RWPE2 (cell line): ENCODE measurements at regions not wholly inside any gene's neighbourhood (a gene's known extent, or its start where the extent isn't known, plus 50 kb on each side); places are given as distances from the start of the nearest gene placed in this dataset.
A peak's percentile ranks its signal among the peaks of the same experiment; 100 is the strongest.
"Not testable (repeated sequence)": the region's sequence is repeated elsewhere in the genome, so short reads cannot be mapped to it uniquely, and the experiment has no call there.

Experiments used
- ATAC-seq: fragments of 200-7000 bp; cut with Tn5 transposase; 3 replicates; pipeline ENCODE4 v1.9.1; 2021; ENCODE audit warnings: low read depth
- DNase-seq: peaks from one replicate; pipeline ENCODE4 v3.0.0-alpha.2; 2020; ENCODE audit warnings: low spot score
- H3K27ac ChIP-seq: fragments of 450-650 bp; 2 replicates; pipeline ENCODE4 v1.5.1; 2017; ENCODE audit warnings: mild to moderate bottlenecking; ENCODE audit not compliant: poor library complexity, severe bottlenecking
- H3K27me3 ChIP-seq: fragments of 250-450 bp; sonication (Bioruptor Pico); 2 replicates; pipeline ENCODE4 v1.5.1; 2021; ENCODE audit warnings: mild to moderate bottlenecking, moderate library complexity; ENCODE audit not compliant: insufficient read depth, poor library complexity, severe bottlenecking
- H3K36me3 ChIP-seq: fragments of 250-450 bp; sonication (Bioruptor Pico); 2 replicates; pipeline ENCODE4 v1.5.1; 2020; ENCODE audit warnings: low read depth, mild to moderate bottlenecking, moderate library complexity
- H3K4me1 ChIP-seq: fragments of 250-450 bp; sonication (Bioruptor Pico); 2 replicates; pipeline ENCODE4 v1.5.1; 2021; ENCODE audit warnings: mild to moderate bottlenecking, moderate library complexity; ENCODE audit not compliant: insufficient read depth, poor library complexity, severe bottlenecking
- H3K4me3 ChIP-seq: fragments of 250-450 bp; sonication (Bioruptor Pico); 2 replicates; pipeline ENCODE4 v1.5.1; 2021; ENCODE audit warnings: mild to moderate bottlenecking, moderate library complexity; ENCODE audit not compliant: severe bottlenecking
- H3K9me3 ChIP-seq: fragments of 250-450 bp; sonication (Bioruptor Pico); 2 replicates; pipeline ENCODE4 v1.5.1; 2021; ENCODE audit warnings: mild to moderate bottlenecking, moderate library complexity; ENCODE audit not compliant: severe bottlenecking
- CTCF ChIP-seq: fragments of 450-650 bp; IDR thresholded peaks from one replicate; pipeline ENCODE4 v1.5.1; 2017; ENCODE audit warnings: mild to moderate bottlenecking, moderate library complexity; ENCODE audit not compliant: poor library complexity, severe bottlenecking

- Histone ChIP-seq H3K27ac (no peak overlapping the region), H3K36me3 (no peaks in the 10 kb centered on the region), H3K4me1 (peaks cover 30% of the 10 kb centered on the region), H3K9me3 (no peaks in the 10 kb centered on the region), H3K4me3 (no peak overlapping the region), H3K27me3 (no peaks in the 10 kb centered on the region)
- no peak for ATAC-seq
- no peak for TF ChIP-seq CTCF
- no peak for DNase-seq
Measured at GRCh38 chr11:23315286-23315685, 455.0 kb upstream of the CCDC179 start.

- H3K4me3 ChIP-seq: no peak overlapping the region
- no peak for DNase-seq
- TF ChIP-seq CTCF: no peak
- no peaks in the 10 kb centered on the region for H3K36me3 ChIP-seq
- H3K4me1 ChIP-seq: peaks cover 21% of the 10 kb centered on the region
- H3K27ac ChIP-seq: peak overlapping the region; percentile 68
- no peak for ATAC-seq
- H3K9me3 ChIP-seq: peaks cover 3% of the 10 kb centered on the region
- H3K27me3 ChIP-seq: no peaks in the 10 kb centered on the region
Measured at GRCh38 chr11:23317816-23318215, 457.5 kb upstream of the CCDC179 start.

GRCh38 chr11:23318670-23319069 is 458.4 kb upstream of the CCDC179 start:
- Histone ChIP-seq H3K9me3 (peaks cover 3% of the 10 kb centered on the region), H3K27ac (peak overlapping the region; percentile 68), H3K4me1 (peaks cover 21% of the 10 kb centered on the region), H3K4me3 (no peak overlapping the region), H3K36me3 (no peaks in the 10 kb centered on the region), H3K27me3 (no peaks in the 10 kb centered on the region)
- DNase-seq: no peak
- ATAC-seq: peak; percentile 98
- TF ChIP-seq CTCF: no peak

- H3K36me3 ChIP-seq: no peaks in the 10 kb centered on the region
- DNase-seq (no peak), ATAC-seq (no peak)
- H3K4me1 ChIP-seq: peaks cover 21% of the 10 kb centered on the region
- peaks cover 3% of the 10 kb centered on the region for H3K9me3 ChIP-seq
- H3K4me3 ChIP-seq: no peak overlapping the region
- peak overlapping the region; percentile 68 for H3K27ac ChIP-seq
- no peak for TF ChIP-seq CTCF
- no peaks in the 10 kb centered on the region for H3K27me3 ChIP-seq
Measured at GRCh38 chr11:23320131-23320530, 459.9 kb upstream of the CCDC179 start.

- not testable (repeated sequence) for H3K4me3 ChIP-seq, H3K27me3 ChIP-seq, ATAC-seq, H3K36me3 ChIP-seq, H3K9me3 ChIP-seq, H3K4me1 ChIP-seq, H3K27ac ChIP-seq, DNase-seq
Measured at GRCh38 chr11:23335586-23335985, 475.3 kb upstream of the CCDC179 start.
